Endothelial cell of umbilical vein (primary cell): ENCODE measurements at regions not wholly inside any gene's neighbourhood (a gene's known extent, or its start where the extent isn't known, plus 50 kb on each side); places are given as distances from the start of the nearest gene placed in this dataset.

ENCODE experiments used
- BruUV-seq: library from RNA; stranded (reverse); fragments of 400-500 nt; replicated peaks from 2 replicates; lab custom pipeline; 2021; lab: Mats Ljungman, UMichigan
- CTCF ChIA-PET: fragments of 300-600, 350-600 bp; sonication (Branson Sonifier 250); formaldehyde crosslinking; loops from one replicate; lab custom pipeline; 2021; ENCODE audit warnings: antibody characterized with exemption, inconsistent platforms; lab: Charles Lee
- POLR2A ChIA-PET: fragments of 300-600, 350-600 bp; sonication (Branson Sonifier 250); formaldehyde crosslinking; loops from one replicate; lab custom pipeline; 2021; ENCODE audit warnings: antibody characterized with exemption, inconsistent platforms; lab: Charles Lee
- DNase-seq: peaks from one replicate; pipeline ENCODE4 v3.0.0-alpha.2; 2011; ENCODE audit warnings: low read depth, low spot score
- FAIRE-seq: peaks from 2 replicates; lab custom pipeline; 2011; peaks lifted over from hg19 to GRCh38; lab: Jason Lieb, UNC
- H2AFZ ChIP-seq: 2 replicates; pipeline ENCODE4 v1.6.0; 2012; ENCODE audit warnings: low read depth, low read length, control low read depth, inconsistent platforms
- H3K27ac ChIP-seq: 2 replicates; pipeline ENCODE4 v1.5.1; 2011; ENCODE audit warnings: low read depth, mild to moderate bottlenecking, control low read depth, low read length, moderate library complexity; ENCODE audit not compliant: insufficient read depth
- H3K27me3 ChIP-seq, 2 experiments: 2 replicates each; pipeline versions ENCODE4 v1.6.0 to v1.6.1; 2011; ENCODE audit warnings: low read length in 2 of 2, mixed read lengths in 1 of 2; ENCODE audit not compliant: control insufficient read depth in 2 of 2, insufficient read depth in 2 of 2
- H3K36me3 ChIP-seq, 2 experiments: 2 replicates in 1 of 2; 3 replicates in 1 of 2; pipeline ENCODE4 v1.5.1; 2011; ENCODE audit warnings: low read length in 2 of 2, mild to moderate bottlenecking in 1 of 2, moderate library complexity in 1 of 2; ENCODE audit not compliant: control insufficient read depth in 2 of 2, insufficient read depth in 2 of 2; ENCODE audit errors: extremely low read depth in 1 of 2
- H3K4me1 ChIP-seq: 3 replicates; pipeline ENCODE4 v1.5.1; 2011; ENCODE audit warnings: mild to moderate bottlenecking, low read length; ENCODE audit not compliant: control insufficient read depth, insufficient read depth; ENCODE audit errors: extremely low read depth
- H3K4me2 ChIP-seq: 2 replicates; pipeline ENCODE4 v1.6.1; 2011; ENCODE audit warnings: low read length, control low read depth, mixed read lengths; ENCODE audit not compliant: insufficient read depth
- H3K4me3 ChIP-seq, 3 experiments: fragments of 200-600 bp in 1 of 3; sonication (generic), shearing (Covaris generic) in 1 of 3; replicated peaks in 1 of 3; 2 replicates each; pipeline ENCODE4 v1.5.1; 2011 to 2016; ENCODE audit warnings: control low read depth in 3 of 3, low read length in 3 of 3, mild to moderate bottlenecking in 2 of 3, inconsistent platforms in 1 of 3, low read depth in 1 of 3, moderate library complexity in 1 of 3; ENCODE audit not compliant: insufficient read depth in 1 of 3
- H3K79me2 ChIP-seq: 2 replicates; pipeline ENCODE4 v1.6.0; 2012; ENCODE audit warnings: low read length, inconsistent platforms; ENCODE audit not compliant: control insufficient read depth, insufficient read depth
- H3K9ac ChIP-seq: replicated peaks from 2 replicates; pipeline ENCODE3; 2011; ENCODE audit warnings: low read length, control low read depth; ENCODE audit not compliant: insufficient read depth; ENCODE audit errors: extremely low read depth
- H3K9me1 ChIP-seq: replicated peaks from 3 replicates; pipeline ENCODE4 v1.6.0; 2011; ENCODE audit warnings: mild to moderate bottlenecking, low read length; ENCODE audit not compliant: control insufficient read depth, insufficient read depth; ENCODE audit errors: extremely low read depth
- H3K9me3 ChIP-seq: replicated peaks from 2 replicates; pipeline ENCODE4 v1.5.1; 2012; ENCODE audit warnings: low read length, inconsistent platforms; ENCODE audit not compliant: control insufficient read depth, insufficient read depth
- H4K20me1 ChIP-seq: replicated peaks from 2 replicates; pipeline ENCODE3; 2011; ENCODE audit warnings: mild to moderate bottlenecking, low read length; ENCODE audit not compliant: control insufficient read depth, insufficient read depth; ENCODE audit errors: extremely low read depth
- CTCF ChIP-seq, 2 donors: IDR thresholded peaks; 1 replicate in 1 of 2; 2 replicates in 1 of 2; pipeline ENCODE4 v1.5.1; 2011; ENCODE audit warnings: low read length in 2 of 2, mild to moderate bottlenecking in 2 of 2, moderate library complexity in 2 of 2, control low read depth in 1 of 2, inconsistent platforms in 1 of 2, low read depth in 1 of 2; ENCODE audit not compliant: insufficient read depth in 1 of 2; ENCODE audit errors: extremely low read depth in 1 of 2
- EZH2 ChIP-seq: IDR thresholded peaks from 2 replicates; pipeline ENCODE4 v1.6.1; 2012; ENCODE audit warnings: borderline replicate concordance, low read depth, mild to moderate bottlenecking, moderate library complexity, low read length, inconsistent platforms; ENCODE audit not compliant: severe bottlenecking
- FOS ChIP-seq: IDR thresholded peaks from 2 replicates; pipeline ENCODE4 v1.6.1; 2011; ENCODE audit warnings: mild to moderate bottlenecking, low read length, moderate library complexity, borderline replicate concordance; ENCODE audit not compliant: insufficient read depth
- GATA2 ChIP-seq: IDR thresholded peaks from 2 replicates; pipeline ENCODE4 v1.7.0; 2011; ENCODE audit warnings: low read depth, mild to moderate bottlenecking, moderate library complexity, mixed read lengths, low read length; ENCODE audit not compliant: insufficient read length, insufficient read depth
- JUN ChIP-seq: IDR thresholded peaks from 2 replicates; pipeline ENCODE4 v1.6.1; 2011; ENCODE audit warnings: borderline replicate concordance, low read depth; ENCODE audit not compliant: insufficient read length, insufficient read depth
- MYC ChIP-seq: IDR thresholded peaks from one replicate; pipeline ENCODE4 v1.6.1; 2011; ENCODE audit warnings: mild to moderate bottlenecking, low read depth, low read length
- POLR2A ChIP-seq: IDR thresholded peaks from 2 replicates; pipeline ENCODE4 v1.6.1; 2012; ENCODE audit warnings: low read depth, mild to moderate bottlenecking, control low read depth, low read length
- POLR2AphosphoS5 ChIP-seq: IDR thresholded peaks from 2 replicates; pipeline ENCODE4 v1.6.1; 2012; ENCODE audit warnings: low read depth, mild to moderate bottlenecking, control low read depth, low read length, moderate library complexity; ENCODE audit not compliant: insufficient read depth
- dilution Hi-C: fragments of 300-500 bp; cut with MboI; formaldehyde crosslinking; loops from one replicate; pipeline ENCODE4 v1.15.0; 2019; ENCODE audit warnings: low sequenced_read_pairs; ENCODE audit not compliant: extremely low pct_ligation_motif_present
- intact Hi-C: fragments of 100-400 bp; cut with micrococcal nuclease; formaldehyde crosslinking; loops from one replicate; pipeline ENCODE4 v1.10.0; 2022
- TF ChIP-seq, protein P1 (sequence below): IDR thresholded peaks from 2 replicates; pipeline ENCODE4 v1.6.1; 2011; ENCODE audit not compliant: insufficient read depth, insufficient read length

- Histone ChIP-seq H3K27ac (no peak overlapping the region), H3K36me3 (no peaks in the 10 kb centered on the region), H3K4me2 (no peak overlapping the region), H3K4me1 (no peaks in the 10 kb centered on the region), H3K4me3 (no peak overlapping the region), H2AFZ (no peak overlapping the region), H3K27me3 (no peaks in the 10 kb centered on the region), H3K9me3 (no peaks in the 10 kb centered on the region), H3K79me2 (no peaks in the 10 kb centered on the region), H3K9me1 (no peaks in the 10 kb centered on the region), H3K9ac (no peak overlapping the region), H4K20me1 (no peaks in the 10 kb centered on the region)
- TF ChIP-seq CTCF (IDR thresholded peaks at IDR 0.05; ENCODE audit: extremely low read depth in 1 of 2, insufficient read depth in 1 of 2, low read depth in 1 of 2, low read length in 2 of 2) (no peak), FOS (no peak)
- TF ChIP-seq, protein P1, sequence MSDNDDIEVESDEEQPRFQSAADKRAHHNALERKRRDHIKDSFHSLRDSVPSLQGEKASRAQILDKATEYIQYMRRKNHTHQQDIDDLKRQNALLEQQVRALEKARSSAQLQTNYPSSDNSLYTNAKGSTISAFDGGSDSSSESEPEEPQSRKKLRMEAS = no peak
- ChIA-PET CTCF (no interaction called here), POLR2A (no interaction called here)
- DNase-seq (no peak), FAIRE-seq (no peak)
- dilution Hi-C loops = no loop called here
- intact Hi-C loops = no loop called here
- no TSS peak for BruUV-seq
Observed at GRCh38 chr1:29529677-29530278, 293.5 kb downstream of the PTPRU start.

GRCh38 chr1:29527314-29528004, 291.1 kb downstream of the PTPRU start:
- H3K27ac ChIP-seq = no peak overlapping the region
- TF ChIP-seq CTCF (IDR thresholded peaks at IDR 0.05; ENCODE audit: extremely low read depth in 1 of 2, insufficient read depth in 1 of 2, low read depth in 1 of 2, low read length in 2 of 2) (no peak), JUN (no peak), POLR2AphosphoS5 (no peak), MYC (no peak), GATA2 (no peak), FOS (no peak), EZH2 (no peak), POLR2A (no peak)
- TF ChIP-seq, protein P1 = no peak
- H3K9me3 ChIP-seq = no peaks in the 10 kb centered on the region
- H3K9ac ChIP-seq = no peak overlapping the region
- no peak overlapping the region for H2AFZ ChIP-seq
- no TSS peak for BruUV-seq
- no peaks in the 10 kb centered on the region for H4K20me1 ChIP-seq
- H3K9me1 ChIP-seq = no peaks in the 10 kb centered on the region
- no peaks in the 10 kb centered on the region for H3K4me1 ChIP-seq
- dilution Hi-C loops (no loop called here), intact Hi-C loops (no loop called here)
- no peak overlapping the region for H3K4me3 ChIP-seq
- POLR2A ChIA-PET = no interaction called here
- FAIRE-seq (no peak), DNase-seq (no peak)
- H3K27me3 ChIP-seq = no peaks in the 10 kb centered on the region
- CTCF ChIA-PET = no interaction called here
- H3K4me2 ChIP-seq = no peak overlapping the region
- H3K36me3 ChIP-seq = no peaks in the 10 kb centered on the region
- H3K79me2 ChIP-seq = no peaks in the 10 kb centered on the region
